MM.1S (cell line): ENCODE measurements at regions not wholly inside any gene's neighbourhood (a gene's known extent, or its start where the extent isn't known, plus 50 kb on each side); places are given as distances from the start of the nearest gene placed in this dataset.

Experiments
- EZH2 ChIP-seq: fragments of 300-600 bp; sonication (generic); optimal IDR thresholded peaks from 2 replicates; pipeline ENCODE3; 2017; ENCODE audit warnings: low read depth, mild to moderate bottlenecking, antibody characterized with exemption, low read length, mixed read lengths
- EZH2phosphoT487 ChIP-seq: fragments of 300-600 bp; sonication (generic); IDR thresholded peaks from 2 replicates; pipeline ENCODE4 v1.6.1; 2018; ENCODE audit warnings: antibody characterized with exemption, low read length
- TF ChIP-seq, protein P1 (sequence below): fragments of 300-600 bp; sonication (generic); IDR thresholded peaks from 2 replicates; pipeline ENCODE4 v1.5.1; 2016; ENCODE audit warnings: antibody characterized with exemption, low read length, mixed read lengths

DNA sequence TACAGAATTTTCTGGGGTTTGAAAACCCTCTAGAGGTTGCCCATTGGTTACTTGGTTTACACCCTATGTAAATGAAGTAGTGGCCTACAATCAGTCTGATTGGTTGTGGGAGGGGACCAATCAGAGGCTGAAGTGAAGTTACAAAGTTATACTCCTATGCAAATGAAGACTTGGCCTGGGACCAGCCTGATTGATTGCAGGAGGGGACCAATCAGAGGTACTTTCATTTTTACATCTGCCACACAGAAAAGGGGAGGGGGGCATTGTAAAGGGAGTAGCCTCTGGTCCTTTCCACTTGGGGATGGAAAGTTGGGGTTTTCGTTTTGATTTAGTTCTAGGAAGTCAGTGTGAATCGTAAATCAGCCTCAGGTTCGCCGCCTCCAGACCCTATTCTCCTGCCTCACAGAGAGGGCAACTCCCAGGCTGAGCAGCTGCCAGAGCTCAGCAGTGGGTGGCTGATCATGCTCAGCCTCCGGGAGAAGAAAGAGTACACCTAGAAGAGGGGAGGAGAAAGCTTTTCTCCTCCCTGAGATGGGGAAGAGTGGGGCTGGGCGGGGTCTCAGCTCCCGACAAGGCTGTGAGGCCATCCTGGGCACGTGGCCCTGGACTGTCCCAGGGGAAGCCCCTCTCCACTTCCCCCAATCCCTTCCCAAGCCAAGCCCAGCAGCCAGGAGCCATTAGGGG is 372.5 kb downstream of the GALR1 start:
- TF ChIP-seq, protein P1, sequence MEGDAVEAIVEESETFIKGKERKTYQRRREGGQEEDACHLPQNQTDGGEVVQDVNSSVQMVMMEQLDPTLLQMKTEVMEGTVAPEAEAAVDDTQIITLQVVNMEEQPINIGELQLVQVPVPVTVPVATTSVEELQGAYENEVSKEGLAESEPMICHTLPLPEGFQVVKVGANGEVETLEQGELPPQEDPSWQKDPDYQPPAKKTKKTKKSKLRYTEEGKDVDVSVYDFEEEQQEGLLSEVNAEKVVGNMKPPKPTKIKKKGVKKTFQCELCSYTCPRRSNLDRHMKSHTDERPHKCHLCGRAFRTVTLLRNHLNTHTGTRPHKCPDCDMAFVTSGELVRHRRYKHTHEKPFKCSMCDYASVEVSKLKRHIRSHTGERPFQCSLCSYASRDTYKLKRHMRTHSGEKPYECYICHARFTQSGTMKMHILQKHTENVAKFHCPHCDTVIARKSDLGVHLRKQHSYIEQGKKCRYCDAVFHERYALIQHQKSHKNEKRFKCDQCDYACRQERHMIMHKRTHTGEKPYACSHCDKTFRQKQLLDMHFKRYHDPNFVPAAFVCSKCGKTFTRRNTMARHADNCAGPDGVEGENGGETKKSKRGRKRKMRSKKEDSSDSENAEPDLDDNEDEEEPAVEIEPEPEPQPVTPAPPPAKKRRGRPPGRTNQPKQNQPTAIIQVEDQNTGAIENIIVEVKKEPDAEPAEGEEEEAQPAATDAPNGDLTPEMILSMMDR = no peak
- TF ChIP-seq EZH2phosphoT487 (no peak), EZH2 (no peak)
